GM12872 (cell line): ENCODE measurements at regions not wholly inside any gene's neighbourhood (a gene's known extent, or its start where the extent isn't known, plus 50 kb on each side); places are given as distances from the start of the nearest gene placed in this dataset.

Experiments used
- TF ChIP-seq, protein P1 (sequence below): IDR thresholded peaks from 3 replicates; pipeline ENCODE4 v1.5.1; 2011; ENCODE audit warnings: low read depth, mild to moderate bottlenecking, low read length, moderate library complexity; ENCODE audit not compliant: insufficient read depth

DNA sequence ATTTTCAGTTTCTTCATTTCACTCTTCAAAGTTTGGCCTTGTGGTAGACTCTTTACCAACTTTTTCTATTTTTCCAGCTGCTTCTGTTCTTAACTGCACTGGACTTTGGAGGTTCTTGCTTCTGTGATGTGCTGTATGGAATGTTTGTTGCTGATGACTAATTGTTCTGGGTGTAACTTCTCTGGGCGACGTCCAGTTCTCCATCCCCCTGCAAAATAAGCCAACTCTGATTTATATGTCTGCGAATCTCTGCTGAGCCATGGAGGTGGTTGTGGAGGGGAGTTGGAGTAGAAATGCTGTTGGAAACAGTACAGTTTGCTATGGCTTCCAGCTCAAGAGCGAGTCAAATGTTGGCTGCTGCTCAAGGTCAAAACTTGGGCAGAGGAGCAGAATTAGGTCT is 113.9 kb upstream of the DYRK2 start:
- TF ChIP-seq, protein P1, sequence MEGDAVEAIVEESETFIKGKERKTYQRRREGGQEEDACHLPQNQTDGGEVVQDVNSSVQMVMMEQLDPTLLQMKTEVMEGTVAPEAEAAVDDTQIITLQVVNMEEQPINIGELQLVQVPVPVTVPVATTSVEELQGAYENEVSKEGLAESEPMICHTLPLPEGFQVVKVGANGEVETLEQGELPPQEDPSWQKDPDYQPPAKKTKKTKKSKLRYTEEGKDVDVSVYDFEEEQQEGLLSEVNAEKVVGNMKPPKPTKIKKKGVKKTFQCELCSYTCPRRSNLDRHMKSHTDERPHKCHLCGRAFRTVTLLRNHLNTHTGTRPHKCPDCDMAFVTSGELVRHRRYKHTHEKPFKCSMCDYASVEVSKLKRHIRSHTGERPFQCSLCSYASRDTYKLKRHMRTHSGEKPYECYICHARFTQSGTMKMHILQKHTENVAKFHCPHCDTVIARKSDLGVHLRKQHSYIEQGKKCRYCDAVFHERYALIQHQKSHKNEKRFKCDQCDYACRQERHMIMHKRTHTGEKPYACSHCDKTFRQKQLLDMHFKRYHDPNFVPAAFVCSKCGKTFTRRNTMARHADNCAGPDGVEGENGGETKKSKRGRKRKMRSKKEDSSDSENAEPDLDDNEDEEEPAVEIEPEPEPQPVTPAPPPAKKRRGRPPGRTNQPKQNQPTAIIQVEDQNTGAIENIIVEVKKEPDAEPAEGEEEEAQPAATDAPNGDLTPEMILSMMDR = no peak

DNA sequence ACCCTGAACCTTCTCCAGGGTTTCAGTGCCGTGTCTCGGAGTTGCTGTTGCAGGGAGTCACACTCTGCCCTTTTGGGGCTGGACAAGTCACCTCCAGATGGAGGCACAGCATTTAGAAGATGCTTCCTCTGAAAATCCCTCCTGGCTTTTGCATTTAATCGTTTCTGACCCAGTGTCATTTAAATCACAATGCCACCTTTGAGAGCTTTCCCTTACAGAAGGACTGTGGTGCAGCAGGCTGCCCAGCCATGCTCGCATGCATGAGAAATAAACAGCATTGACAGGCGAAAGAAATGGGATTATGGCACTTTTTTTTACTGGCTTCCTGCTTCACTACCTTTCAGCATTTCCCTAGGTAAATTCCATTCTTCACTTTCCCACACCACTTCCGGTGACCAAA is 113.4 kb upstream of the DYRK2 start:
- TF ChIP-seq, protein P1 = no peak

DNA sequence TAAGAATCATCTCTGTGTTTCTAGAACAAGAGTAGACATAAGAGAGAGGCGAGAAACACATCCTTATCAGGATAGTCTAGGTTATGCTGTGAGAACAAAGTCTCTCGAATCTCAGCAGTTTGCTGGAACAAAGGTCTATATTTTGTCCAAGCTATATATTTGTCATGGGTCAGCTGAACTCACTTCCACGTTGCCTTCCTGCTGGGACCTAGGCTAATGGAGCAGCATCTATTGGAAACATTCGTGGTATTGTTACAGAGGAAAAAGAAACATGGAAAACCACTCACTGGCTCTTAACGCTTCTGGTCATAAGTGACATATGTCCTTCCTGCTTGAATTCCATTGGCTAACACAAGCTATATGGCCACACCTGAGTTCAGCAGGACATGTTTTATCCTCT is 112.6 kb upstream of the DYRK2 start:
- TF ChIP-seq, protein P1 = no peak

DNA sequence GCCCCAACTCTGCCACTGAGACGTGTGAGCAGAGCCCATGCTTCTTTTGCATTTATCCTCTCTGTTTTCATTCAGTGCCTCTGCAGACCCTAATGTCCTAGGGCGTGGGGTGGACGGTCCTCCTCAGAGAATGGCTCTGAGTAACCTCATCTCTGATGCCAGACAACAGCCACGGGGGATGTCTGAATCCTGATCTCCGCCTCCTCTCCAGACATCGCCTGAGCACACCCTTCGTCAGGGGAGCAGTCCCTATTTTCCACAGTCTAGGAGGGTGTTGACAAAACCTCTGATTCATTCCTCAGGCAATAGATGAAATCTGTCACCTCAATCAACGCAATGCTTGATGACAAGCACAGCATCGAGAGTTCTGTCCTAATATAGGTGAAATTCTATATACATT is 109.2 kb upstream of the DYRK2 start:
- TF ChIP-seq, protein P1 = no peak

DNA sequence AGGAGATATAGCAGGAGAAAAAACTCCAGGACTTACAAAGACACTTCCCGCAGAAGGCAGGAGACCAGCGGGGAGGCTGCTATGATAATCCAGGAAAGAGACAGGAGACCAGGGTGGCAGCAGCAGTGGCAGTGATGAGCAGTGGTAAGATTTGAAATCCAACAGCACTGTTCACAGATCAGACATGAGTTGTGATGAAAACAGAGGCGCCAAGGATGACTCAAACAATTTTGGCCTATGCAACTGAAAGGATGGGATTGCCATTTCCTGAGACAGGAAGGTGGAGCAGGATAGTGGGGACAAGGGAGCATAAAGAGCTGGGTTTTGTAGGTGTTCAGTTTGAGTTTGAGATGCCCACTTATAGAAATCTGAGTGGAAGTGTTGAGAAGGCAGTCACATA is 108.6 kb upstream of the DYRK2 start:
- TF ChIP-seq, protein P1 = no peak

DNA sequence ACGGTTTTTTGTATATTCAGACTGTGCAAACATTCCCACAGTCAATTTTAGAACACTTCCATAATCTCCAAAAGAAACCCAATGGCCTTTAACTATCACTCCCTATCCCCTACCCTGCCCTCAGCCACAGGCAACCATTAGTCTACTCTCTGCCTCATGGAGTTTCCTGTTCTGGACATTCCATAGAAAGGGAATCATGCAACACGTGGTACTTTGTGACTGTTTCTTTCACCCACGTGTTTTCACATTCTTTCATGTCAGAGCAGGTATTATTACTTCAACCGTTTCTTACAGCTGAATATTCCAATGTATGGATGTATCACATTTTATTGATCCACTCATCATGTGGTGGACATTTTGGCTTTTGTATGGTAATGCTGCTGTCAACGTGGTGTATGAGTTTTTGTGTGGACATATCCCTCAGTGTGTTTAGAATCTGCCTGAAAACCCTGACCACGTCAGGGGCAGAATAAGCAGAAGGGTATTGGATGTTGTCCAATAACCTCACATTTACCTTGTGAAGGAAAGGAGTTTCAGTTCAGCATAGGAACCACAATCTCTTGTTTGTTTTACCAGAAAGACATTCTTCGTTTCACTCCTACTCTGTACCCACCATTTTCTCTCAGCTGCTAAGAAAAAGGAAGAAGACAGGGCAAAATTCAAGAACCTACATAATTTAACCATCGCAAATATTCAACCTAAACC is 107.5 kb upstream of the DYRK2 start:
- TF ChIP-seq, protein P1 = no peak

DNA sequence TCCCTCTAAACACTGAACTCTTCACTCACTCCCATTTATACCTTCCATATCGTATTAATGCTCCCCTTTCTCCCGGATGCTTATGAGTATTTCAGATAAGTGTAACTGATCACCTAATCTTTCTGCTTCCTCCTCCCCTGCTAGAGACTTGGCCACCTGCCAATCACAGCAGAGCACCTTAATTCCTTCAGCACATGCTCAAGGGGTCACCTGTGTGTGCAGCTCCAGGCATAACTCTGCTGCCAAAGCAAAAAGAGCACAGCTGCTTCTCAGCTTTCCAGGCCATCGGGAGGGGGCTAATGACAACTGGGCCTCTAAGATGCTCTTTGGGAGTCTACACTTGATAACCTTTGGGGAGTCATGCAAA is 106.9 kb upstream of the DYRK2 start:
- TF ChIP-seq, protein P1 = no peak
